Urinary bladder (tissue), 3 donors: ENCODE measurements at regions not wholly inside any gene's neighbourhood (a gene's known extent, or its start where the extent isn't known, plus 50 kb on each side); places are given as distances from the start of the nearest gene placed in this dataset.

Experiments
- DNase-seq: peaks from one replicate; pipeline ENCODE4 v3.0.0-alpha.2; 2015; ENCODE audit errors: extremely low spot score
- H3K27ac ChIP-seq: one replicate; pipeline ENCODE4 v1.5.1; 2013; ENCODE audit warnings: low read depth, mild to moderate bottlenecking, moderate library complexity
- H3K36me3 ChIP-seq: one replicate; pipeline ENCODE4 v1.6.1; 2013; ENCODE audit warnings: mild to moderate bottlenecking, moderate library complexity; ENCODE audit not compliant: insufficient read depth
- H3K4me1 ChIP-seq: one replicate; pipeline ENCODE4 v1.6.1; 2013; ENCODE audit warnings: mild to moderate bottlenecking, moderate library complexity; ENCODE audit not compliant: insufficient read depth
- H3K4me3 ChIP-seq: one replicate; pipeline ENCODE4 v1.5.1; 2013; ENCODE audit warnings: low read depth, low read length
- WGBS: extraction: QIAGEN DNeasy Blood & Tissue Kit; methylation state at CpG from one replicate; pipeline ENCODE4 v1.1.7; 2013; 5-methylcytosine and 5-hydroxymethylcytosine counted together
- donor health status: healthy with polysubstance abuse.
- donor health status: healthy.

- no peaks in the 10 kb centered on the region for H3K4me1 ChIP-seq
- no peak for DNase-seq
- H3K4me3 ChIP-seq = no peak overlapping the region
- WGBS = 95% methylated on average over 14 of the region's 14 CpGs
- no peaks in the 10 kb centered on the region for H3K36me3 ChIP-seq
- no peak overlapping the region for H3K27ac ChIP-seq
Measured at GRCh38 chr9:96163712-96164111, 138.3 kb downstream of the HSD17B3 start.

- H3K4me3 ChIP-seq = no peak overlapping the region
- WGBS = 89% methylated on average over 7 of the region's 7 CpGs
- H3K4me1 ChIP-seq = no peaks in the 10 kb centered on the region
- H3K27ac ChIP-seq = no peak overlapping the region
- H3K36me3 ChIP-seq = no peaks in the 10 kb centered on the region
- no peak for DNase-seq
Measured at GRCh38 chr9:96163161-96163560, 138.8 kb downstream of the HSD17B3 start.

DNA sequence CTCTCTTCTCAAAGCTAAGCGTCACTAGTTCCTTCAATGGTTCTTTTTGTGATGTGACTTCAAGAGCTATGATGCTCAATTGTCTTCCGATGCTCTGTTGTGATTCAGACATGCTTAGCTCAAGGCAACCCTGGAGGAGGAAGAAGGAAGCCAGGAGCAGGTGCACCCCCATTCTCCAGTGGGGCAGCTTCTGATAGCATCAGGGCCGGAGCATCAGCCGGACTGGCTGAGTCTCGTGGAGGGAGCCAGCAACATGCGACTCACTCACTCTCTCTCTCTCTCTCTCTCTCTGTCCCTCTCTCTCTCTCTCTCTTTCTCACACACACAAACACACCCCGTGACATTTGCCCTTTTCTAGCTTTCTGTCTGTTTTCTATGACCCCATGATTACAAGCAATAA, 140.2 kb downstream of the HSD17B3 start:
- Histone ChIP-seq H3K4me1 (no peaks in the 10 kb centered on the region), H3K4me3 (no peak overlapping the region), H3K36me3 (no peaks in the 10 kb centered on the region), H3K27ac (no peak overlapping the region)
- 80% methylated on average over 7 of the region's 7 CpGs for WGBS
- no peak for DNase-seq

GRCh38 chr9:96160866-96161265, 141.1 kb downstream of the HSD17B3 start:
- H3K36me3 ChIP-seq = no peaks in the 10 kb centered on the region
- H3K27ac ChIP-seq = no peak overlapping the region
- DNase-seq = no peak
- WGBS = over 99% methylated on average over 5 of the region's 5 CpGs
- H3K4me3 ChIP-seq = no peak overlapping the region
- H3K4me1 ChIP-seq = peaks cover 2% of the 10 kb centered on the region

GRCh38 chr9:96160168-96160567, 141.8 kb downstream of the HSD17B3 start:
- H3K4me1 ChIP-seq = peaks cover 2% of the 10 kb centered on the region
- WGBS = 73% methylated on average over 6 of the region's 6 CpGs
- H3K4me3 ChIP-seq = no peak overlapping the region
- H3K27ac ChIP-seq = no peak overlapping the region
- no peak for DNase-seq
- no peaks in the 10 kb centered on the region for H3K36me3 ChIP-seq

- 97% methylated on average over 4 of the region's 4 CpGs for whole genome bisulfite sequencing
- peaks cover 2% of the 10 kb centered on the region for H3K4me1 ChIP-seq
- H3K36me3 ChIP-seq = no peaks in the 10 kb centered on the region
- H3K27ac ChIP-seq = no peak overlapping the region
- H3K4me3 ChIP-seq = no peak overlapping the region
- DNase-seq = no peak
Measured at GRCh38 chr9:96159596-96159995, 142.4 kb downstream of the HSD17B3 start.

- DNase-seq = no peak
- Histone ChIP-seq H3K4me3 (no peak overlapping the region), H3K27ac (no peak overlapping the region), H3K4me1 (peaks cover 2% of the 10 kb centered on the region), H3K36me3 (no peaks in the 10 kb centered on the region)
- WGBS = 67% methylated on average over 9 of the region's 9 CpGs
Measured at GRCh38 chr9:96158909-96159575, 142.9 kb downstream of the HSD17B3 start.

DNA sequence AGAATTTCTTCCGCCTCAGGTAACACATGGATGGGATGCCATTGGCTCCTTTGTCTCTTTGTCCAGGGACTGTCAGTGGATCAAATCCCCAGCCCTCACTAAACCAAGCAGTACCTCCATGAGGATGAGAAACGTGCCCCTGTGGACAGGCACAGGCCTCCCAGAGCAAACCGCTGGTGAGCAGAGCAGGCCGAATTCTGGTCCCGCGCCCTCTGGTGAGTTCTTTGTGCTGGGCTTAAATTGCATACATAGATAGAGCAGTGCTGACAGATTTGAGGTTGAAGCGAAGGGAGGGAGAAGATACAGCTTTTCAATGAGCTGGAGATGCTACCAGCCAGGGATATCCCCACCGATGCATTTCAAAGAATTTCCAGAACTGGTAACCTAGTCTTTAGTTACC, 143.8 kb downstream of the HSD17B3 start:
- Histone ChIP-seq H3K36me3 (no peaks in the 10 kb centered on the region), H3K4me1 (peaks cover 2% of the 10 kb centered on the region), H3K4me3 (no peak overlapping the region), H3K27ac (no peak overlapping the region)
- WGBS = 97% methylated on average over 8 of the region's 8 CpGs
- DNase-seq = no peak

DNA sequence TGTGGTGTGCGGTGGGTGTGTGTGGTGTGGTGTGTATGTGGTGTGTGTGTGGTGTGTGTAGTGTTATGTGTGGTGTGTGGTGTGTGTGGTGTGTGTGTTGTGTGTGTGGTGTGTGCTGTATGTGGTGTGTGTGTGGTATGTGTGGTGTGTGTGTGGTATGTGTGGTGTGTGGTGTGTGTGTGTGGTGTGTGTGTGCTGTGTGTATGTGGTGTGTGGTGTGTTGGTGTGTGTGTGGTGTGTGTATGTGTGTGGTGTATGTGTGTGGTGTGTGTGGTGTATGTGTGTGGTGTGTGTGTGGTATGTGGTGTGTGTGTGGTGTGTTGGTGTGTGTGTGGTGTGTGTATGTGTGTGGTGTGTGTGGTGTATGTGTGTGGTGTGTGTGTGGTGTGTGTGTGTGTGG, 144.3 kb downstream of the HSD17B3 start:
- H3K4me1 ChIP-seq = peaks cover 2% of the 10 kb centered on the region
- no peak overlapping the region for H3K4me3 ChIP-seq
- no peak overlapping the region for H3K27ac ChIP-seq
- no peak for DNase-seq
- 68% methylated on average over 1 of the region's 1 CpG for WGBS
- no peaks in the 10 kb centered on the region for H3K36me3 ChIP-seq

- Histone ChIP-seq H3K36me3 (no peaks in the 10 kb centered on the region), H3K4me3 (no peak overlapping the region), H3K27ac (no peak overlapping the region), H3K4me1 (peaks cover 2% of the 10 kb centered on the region)
- DNase-seq = no peak
- 69% methylated on average over 10 of the region's 10 CpGs for WGBS
Measured at GRCh38 chr9:96156171-96156974, 145.6 kb downstream of the HSD17B3 start.

GRCh38 chr9:96154081-96154480, 147.9 kb downstream of the HSD17B3 start:
- H3K4me1 ChIP-seq = peaks cover 2% of the 10 kb centered on the region
- DNase-seq = no peak
- no peak overlapping the region for H3K4me3 ChIP-seq
- 87% methylated on average over 13 of the region's 13 CpGs for WGBS
- H3K36me3 ChIP-seq = no peaks in the 10 kb centered on the region
- H3K27ac ChIP-seq = no peak overlapping the region

- no peak overlapping the region for H3K4me3 ChIP-seq
- 84% methylated on average over 2 of the region's 2 CpGs for WGBS
- peaks cover 2% of the 10 kb centered on the region for H3K4me1 ChIP-seq
- DNase-seq = no peak
- H3K36me3 ChIP-seq = no peaks in the 10 kb centered on the region
- no peak overlapping the region for H3K27ac ChIP-seq
Measured at GRCh38 chr9:96152550-96152949, 149.4 kb downstream of the HSD17B3 start.

DNA sequence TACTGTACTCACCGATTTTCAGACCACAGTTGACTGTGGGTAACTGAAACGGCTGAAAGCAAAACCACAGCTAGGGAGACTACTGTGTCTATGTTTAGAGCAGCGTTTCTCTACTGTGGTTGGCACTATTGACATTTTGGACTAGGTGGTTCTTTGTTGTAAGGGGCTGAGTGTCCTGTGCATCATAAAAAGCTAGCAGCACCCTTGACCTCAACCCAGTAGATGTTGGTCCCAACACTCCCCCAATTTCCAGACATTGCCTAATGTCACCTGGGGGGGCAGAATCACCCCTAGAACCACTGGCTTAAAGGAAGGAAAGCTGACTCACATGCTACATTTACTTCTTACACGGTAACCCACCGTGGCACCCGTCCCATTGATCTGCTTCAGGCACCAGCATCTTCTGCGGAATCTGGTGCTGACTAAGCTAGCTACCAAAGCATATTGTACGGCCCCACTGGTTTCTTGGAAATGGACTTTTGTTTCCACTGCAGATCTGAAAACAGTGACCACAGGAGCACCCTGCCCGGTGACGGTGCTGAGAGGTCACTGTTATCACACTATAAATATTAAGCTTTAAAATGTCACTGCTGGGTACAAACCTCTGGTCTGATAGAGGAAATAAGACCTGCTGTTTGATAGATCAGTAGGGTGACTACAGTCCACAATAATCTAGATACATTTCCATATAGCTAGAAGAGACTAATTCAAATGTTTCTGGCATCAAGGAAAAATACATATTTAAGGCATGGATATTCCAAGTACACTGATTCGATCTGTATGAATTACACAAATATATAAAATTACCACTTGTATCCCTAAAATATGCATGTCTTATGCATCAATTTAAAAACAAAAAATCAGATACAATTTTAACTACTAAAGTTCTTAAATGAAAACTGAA, 151.4 kb downstream of the HSD17B3 start:
- Histone ChIP-seq H3K27ac (no peak overlapping the region), H3K4me1 (no peaks in the 10 kb centered on the region), H3K4me3 (no peak overlapping the region), H3K36me3 (no peaks in the 10 kb centered on the region)
- DNase-seq = no peak
- 79% methylated on average over 11 of the region's 11 CpGs for WGBS
